ENCODE measurements at regions not wholly inside any gene's neighbourhood (a gene's known extent, or its start where the extent isn't known, plus 50 kb on each side); places are given as distances from the start of the nearest gene placed in this dataset.

GRCh38 chrX:17919896-17920446 lies 58.9 kb upstream of the RAI2 start:
- DNase-seq = no peak

GRCh38 chrX:17917945-17918577 lies 57.0 kb upstream of the RAI2 start:
- DNase-seq = no peak

GRCh38 chrX:17913801-17914200 lies 52.7 kb upstream of the RAI2 start:
- no peak for DNase-seq
